GM04504 (cell line): ENCODE measurements at regions not wholly inside any gene's neighbourhood (a gene's known extent, or its start where the extent isn't known, plus 50 kb on each side); places are given as distances from the start of the nearest gene placed in this dataset.
"Not testable (repeated sequence)": the region's sequence is repeated elsewhere in the genome, so short reads cannot be mapped to it uniquely, and the experiment has no call there.

Experiments used
- DNase-seq: peaks from one replicate; pipeline ENCODE4 v3.0.0-alpha.2; 2012; ENCODE audit warnings: low read depth

- no peak for DNase-seq
These were observed 121.6 kb upstream of the ZNF92 start for GRCh38 chr7:65251851-65252620.

GRCh38 chr7:65250697-65251395 is 122.8 kb upstream of the ZNF92 start:
- DNase-seq: no peak

- no peak for DNase-seq
These were observed 123.4 kb upstream of the ZNF92 start for GRCh38 chr7:65250216-65250615.

- no peak for DNase-seq
These were observed 126.2 kb upstream of the ZNF92 start for GRCh38 chr7:65247491-65247890.

- DNase-seq: no peak
These were observed 133.8 kb upstream of the ZNF92 start for GRCh38 chr7:65239707-65240352.

GRCh38 chr7:65239324-65239706 is 134.3 kb upstream of the ZNF92 start:
- no peak for DNase-seq

- no peak for DNase-seq
These were observed 134.9 kb upstream of the ZNF92 start for GRCh38 chr7:65238785-65239184.

- no peak for DNase-seq
These were observed 138.1 kb upstream of the ZNF92 start for GRCh38 chr7:65235586-65235985.

GRCh38 chr7:65233409-65234034 is 140.1 kb upstream of the ZNF92 start:
- DNase-seq: no peak

- no peak for DNase-seq
These were observed 143.4 kb upstream of the ZNF92 start for GRCh38 chr7:65230231-65230630.

- DNase-seq: no peak
These were observed 148.1 kb upstream of the ZNF92 start for GRCh38 chr7:65225422-65226006.

GRCh38 chr7:65222655-65223054 is 151.0 kb upstream of the ZNF92 start:
- no peak for DNase-seq

GRCh38 chr7:65221683-65222082 is 152.0 kb upstream of the ZNF92 start:
- no peak for DNase-seq

- DNase-seq: no peak
These were observed 154.0 kb upstream of the ZNF92 start for GRCh38 chr7:65219623-65220022.

GRCh38 chr7:65216469-65216868 is 157.2 kb upstream of the ZNF92 start:
- peak; percentile 7 for DNase-seq

GRCh38 chr7:65213260-65213659 is 160.4 kb upstream of the ZNF92 start:
- DNase-seq: not testable (repeated sequence)

- DNase-seq: not testable (repeated sequence)
These were observed 174.4 kb upstream of the ZNF92 start for GRCh38 chr7:65199221-65199620.

- DNase-seq: not testable (repeated sequence)
These were observed 180.2 kb upstream of the ZNF92 start for GRCh38 chr7:65193334-65194058.

- DNase-seq: not testable (repeated sequence)
These were observed 170.6 kb upstream of the ERV3-1 start for GRCh38 chr7:65177041-65177440.

- not testable (repeated sequence) for DNase-seq
These were observed 143.6 kb upstream of the ERV3-1 start for GRCh38 chr7:65150105-65150504.

GRCh38 chr7:65146118-65146914 is 139.8 kb upstream of the ERV3-1 start:
- DNase-seq: not testable (repeated sequence)
